ENCODE measurements at regions not wholly inside any gene's neighbourhood (a gene's known extent, or its start where the extent isn't known, plus 50 kb on each side); places are given as distances from the start of the nearest gene placed in this dataset.
"Not testable (repeated sequence)": the region's sequence is repeated elsewhere in the genome, so short reads cannot be mapped to it uniquely, and the experiment has no call there.

DNA sequence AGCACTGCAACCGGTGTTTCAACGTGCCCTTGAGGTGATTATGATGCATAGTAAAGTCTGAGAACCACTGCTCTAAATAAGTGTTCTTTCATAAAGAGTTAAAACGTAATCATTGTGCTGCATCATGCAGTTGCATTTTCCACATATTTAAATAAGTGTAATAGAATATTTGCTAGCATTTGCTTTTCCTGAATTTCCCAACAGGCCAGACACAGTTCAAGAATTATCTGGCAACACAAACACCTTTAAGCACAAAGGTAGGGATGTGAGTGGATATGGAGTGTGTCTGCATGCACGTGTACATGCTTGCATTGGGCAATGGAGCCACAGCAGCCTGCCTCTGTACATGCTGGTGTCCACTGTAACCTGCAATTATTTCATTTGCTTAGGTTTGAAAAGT, 193.6 kb upstream of the PIK3R1 start:
- intact Hi-C loops (cut with DNase I), result no loop called here
- TF ChIP-seq, protein P1, sequence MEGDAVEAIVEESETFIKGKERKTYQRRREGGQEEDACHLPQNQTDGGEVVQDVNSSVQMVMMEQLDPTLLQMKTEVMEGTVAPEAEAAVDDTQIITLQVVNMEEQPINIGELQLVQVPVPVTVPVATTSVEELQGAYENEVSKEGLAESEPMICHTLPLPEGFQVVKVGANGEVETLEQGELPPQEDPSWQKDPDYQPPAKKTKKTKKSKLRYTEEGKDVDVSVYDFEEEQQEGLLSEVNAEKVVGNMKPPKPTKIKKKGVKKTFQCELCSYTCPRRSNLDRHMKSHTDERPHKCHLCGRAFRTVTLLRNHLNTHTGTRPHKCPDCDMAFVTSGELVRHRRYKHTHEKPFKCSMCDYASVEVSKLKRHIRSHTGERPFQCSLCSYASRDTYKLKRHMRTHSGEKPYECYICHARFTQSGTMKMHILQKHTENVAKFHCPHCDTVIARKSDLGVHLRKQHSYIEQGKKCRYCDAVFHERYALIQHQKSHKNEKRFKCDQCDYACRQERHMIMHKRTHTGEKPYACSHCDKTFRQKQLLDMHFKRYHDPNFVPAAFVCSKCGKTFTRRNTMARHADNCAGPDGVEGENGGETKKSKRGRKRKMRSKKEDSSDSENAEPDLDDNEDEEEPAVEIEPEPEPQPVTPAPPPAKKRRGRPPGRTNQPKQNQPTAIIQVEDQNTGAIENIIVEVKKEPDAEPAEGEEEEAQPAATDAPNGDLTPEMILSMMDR (IDR thresholded peaks at IDR 0.05), result no peak
- H3K36me3 ChIP-seq, result no peaks in the 10 kb centered on the region
- DNase-seq, result no peak
- H3K9me3 ChIP-seq, result no peaks in the 10 kb centered on the region
- H3K4me1 ChIP-seq, result no peaks in the 10 kb centered on the region
- no peak overlapping the region for H3K27ac ChIP-seq
- no peaks in the 10 kb centered on the region for H3K27me3 ChIP-seq
- no peak overlapping the region for H3K4me3 ChIP-seq
- no peak overlapping the region for H3K9ac ChIP-seq (ENCODE audit: low read depth in 2 of 2, low read length in 2 of 2)

DNA sequence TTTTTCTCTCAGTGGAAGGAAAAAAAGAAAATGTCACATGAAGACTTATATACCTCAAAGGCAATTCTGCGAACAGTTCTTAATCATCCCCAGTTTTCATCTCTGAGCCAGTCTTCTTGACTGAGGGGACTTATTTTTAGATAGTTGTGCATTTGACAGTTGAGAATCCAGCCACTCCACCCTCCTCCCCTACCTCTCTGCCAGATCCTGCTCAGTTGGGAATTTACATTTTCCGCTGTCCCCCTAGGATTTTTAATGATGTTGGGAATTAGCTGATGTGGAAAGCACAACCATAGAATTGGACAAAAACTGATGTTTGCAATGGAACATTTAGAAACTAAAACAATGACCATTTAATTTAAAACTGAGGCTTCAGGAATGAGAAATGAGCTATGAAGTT, 194.3 kb upstream of the PIK3R1 start:
- Histone ChIP-seq H3K36me3 (no peaks in the 10 kb centered on the region), H3K4me1 (no peaks in the 10 kb centered on the region), H3K9me3 (no peaks in the 10 kb centered on the region), H3K27ac (no peak overlapping the region), H3K9ac (ENCODE audit: low read depth in 2 of 2, low read length in 2 of 2) (no peak overlapping the region), H3K4me3 (no peak overlapping the region), H3K27me3 (no peaks in the 10 kb centered on the region)
- no peak for DNase-seq
- intact Hi-C loops (cut with DNase I), result no loop called here
- TF ChIP-seq, protein P1 (IDR thresholded peaks at IDR 0.05), result no peak

- H3K4me3 ChIP-seq, result not testable (repeated sequence)
These were observed 195.0 kb upstream of the PIK3R1 start for GRCh38 chr5:68020461-68020969.

GRCh38 chr5:68015381-68016302, 199.9 kb upstream of the PIK3R1 start:
- H3K27me3 ChIP-seq, result no peaks in the 10 kb centered on the region
- TF ChIP-seq, protein P1 (IDR thresholded peaks at IDR 0.05), result no peak

More at GRCh38 chr5:68020461-68020969, 195.0 kb upstream of the PIK3R1 start:
- H3K36me3 ChIP-seq; H3K9ac ChIP-seq (ENCODE audit: low read depth in 2 of 2, low read length in 2 of 2); H3K9me3 ChIP-seq; intact Hi-C loops (cut with DNase I); H3K27ac ChIP-seq; DNase-seq; H3K4me1 ChIP-seq; H3K27me3 ChIP-seq: not testable (repeated sequence)

DNA sequence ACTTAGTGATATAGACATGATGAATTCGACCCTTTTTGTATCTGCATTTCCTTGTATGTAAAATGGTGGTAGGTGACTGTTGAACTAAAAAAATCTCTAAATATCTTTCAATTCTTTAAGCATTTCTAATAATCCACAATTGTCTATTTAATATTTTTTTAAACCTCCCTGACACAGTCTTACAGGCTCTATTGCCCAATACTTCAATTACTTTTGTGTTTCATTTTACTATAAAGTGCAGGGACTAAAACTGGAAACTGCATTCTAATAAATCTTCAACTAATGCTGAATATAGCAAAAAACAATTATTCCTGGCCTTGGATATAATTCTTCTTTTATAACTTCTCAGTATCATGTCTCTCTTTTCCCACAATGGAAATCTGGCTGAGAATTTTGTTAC, 202.7 kb upstream of the PIK3R1 start:
- no peaks in the 10 kb centered on the region for H3K4me1 ChIP-seq
- no peaks in the 10 kb centered on the region for H3K9me3 ChIP-seq
- no peaks in the 10 kb centered on the region for H3K36me3 ChIP-seq
- H3K27ac ChIP-seq, result no peak overlapping the region
- H3K9ac ChIP-seq (ENCODE audit: low read depth in 2 of 2, low read length in 2 of 2), result no peak overlapping the region
- no peak for DNase-seq
- intact Hi-C loops (cut with DNase I), result no loop called here
- no peaks in the 10 kb centered on the region for H3K27me3 ChIP-seq
- H3K4me3 ChIP-seq, result no peak overlapping the region
- TF ChIP-seq, protein P1 (IDR thresholded peaks at IDR 0.05), result no peak

More at GRCh38 chr5:68015381-68016302, 199.9 kb upstream of the PIK3R1 start:
- Histone ChIP-seq H3K27ac (no peak overlapping the region), H3K36me3 (no peaks in the 10 kb centered on the region), H3K4me1 (no peaks in the 10 kb centered on the region), H3K9ac (ENCODE audit: low read depth in 2 of 2, low read length in 2 of 2) (no peak overlapping the region), H3K9me3 (no peaks in the 10 kb centered on the region), H3K4me3 (no peak overlapping the region)
- intact Hi-C loops (cut with DNase I), result no loop called here
- DNase-seq, result no peak

DNA sequence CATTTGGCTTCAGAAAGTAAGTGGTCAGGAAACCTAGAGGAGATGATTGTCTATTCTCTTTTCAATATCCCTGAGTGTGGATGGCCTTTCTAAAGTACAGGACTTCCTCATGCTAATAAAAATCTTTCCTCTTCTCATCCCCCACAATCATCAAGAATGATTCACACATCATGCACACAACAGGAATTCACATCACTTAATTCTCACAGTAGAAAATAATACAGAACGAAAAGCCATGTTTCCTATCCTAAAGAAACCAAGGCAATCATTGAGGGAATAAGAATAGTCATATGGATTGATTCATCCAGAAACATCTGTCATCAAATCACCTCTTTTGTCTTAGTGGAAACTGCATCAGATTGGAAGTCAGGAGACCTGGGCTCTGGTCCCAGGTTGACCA, 203.1 kb upstream of the PIK3R1 start:
- intact Hi-C loops (cut with DNase I), result no loop called here
- no peak for DNase-seq

More for the DNA sequence above, 203.1 kb upstream of the PIK3R1 start:
- no peak overlapping the region for H3K4me3 ChIP-seq
- no peaks in the 10 kb centered on the region for H3K9me3 ChIP-seq
- no peak overlapping the region for H3K27ac ChIP-seq
- no peaks in the 10 kb centered on the region for H3K4me1 ChIP-seq
- TF ChIP-seq, protein P1 (IDR thresholded peaks at IDR 0.05), result no peak
- H3K36me3 ChIP-seq, result no peaks in the 10 kb centered on the region
- H3K27me3 ChIP-seq, result no peaks in the 10 kb centered on the region
- no peak overlapping the region for H3K9ac ChIP-seq (ENCODE audit: low read depth in 2 of 2, low read length in 2 of 2)
